NCI-H1417 (cell line): ENCODE measurements at regions not wholly inside any gene's neighbourhood (a gene's known extent, or its start where the extent isn't known, plus 50 kb on each side); places are given as distances from the start of the nearest gene placed in this dataset.

Source experiments
- DNase-seq, 3 experiments: peaks; one replicate each; lab custom pipeline; 2025; lab: John Stamatoyannopoulos, UW

GRCh38 chr6:90807791-90808701 lies 221.2 kb upstream of the MAP3K7 start:
- DNase-seq, result no peak

GRCh38 chr6:90805619-90806155 lies 218.8 kb upstream of the MAP3K7 start:
- no peak for DNase-seq

DNA sequence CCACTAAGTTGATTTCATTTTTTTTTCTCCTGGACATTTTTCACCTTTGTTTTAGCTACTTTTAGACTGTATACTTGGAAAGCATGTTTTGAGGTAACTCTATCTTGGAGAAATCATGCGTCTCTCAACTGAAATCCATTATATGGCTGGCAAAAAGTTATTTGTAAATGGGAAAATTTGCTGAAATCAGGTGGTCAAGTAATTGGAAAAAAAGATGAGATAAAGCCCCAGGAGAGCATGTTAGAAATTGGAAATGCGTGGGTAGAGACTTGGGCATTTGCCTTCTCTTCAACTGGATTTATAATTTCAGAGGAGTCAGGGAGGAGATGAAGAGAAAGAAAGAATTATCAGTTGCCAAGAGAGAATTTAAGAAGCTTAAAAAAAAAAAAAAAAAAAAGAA lies 217.1 kb upstream of the MAP3K7 start:
- no peak for DNase-seq

GRCh38 chr6:90795078-90795477 lies 208.2 kb upstream of the MAP3K7 start:
- DNase-seq, result no peak

- DNase-seq, result no peak
Measured at GRCh38 chr6:90793771-90794170, 206.9 kb upstream of the MAP3K7 start.

GRCh38 chr6:90790696-90791095 lies 203.8 kb upstream of the MAP3K7 start:
- DNase-seq, result no peak

DNA sequence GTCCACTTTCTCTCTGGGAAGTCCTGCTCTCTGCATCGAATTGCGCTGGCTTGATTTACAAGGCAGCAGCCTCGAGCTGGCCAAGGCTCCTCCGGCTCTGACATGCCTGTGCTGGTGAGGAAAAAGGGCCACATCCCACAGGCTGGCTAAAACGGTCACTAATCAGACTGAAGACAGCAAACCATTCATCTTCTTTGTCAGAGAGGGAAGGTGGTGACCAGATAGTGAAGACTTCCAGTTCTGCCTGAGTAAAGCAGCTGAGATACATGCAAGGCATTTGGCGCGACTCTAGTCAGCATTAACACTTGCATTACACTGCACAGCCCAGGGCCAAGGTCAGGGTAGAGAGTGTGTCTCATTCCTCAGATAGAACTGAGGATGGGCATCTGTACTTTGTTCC lies 203.2 kb upstream of the MAP3K7 start:
- no peak for DNase-seq

DNA sequence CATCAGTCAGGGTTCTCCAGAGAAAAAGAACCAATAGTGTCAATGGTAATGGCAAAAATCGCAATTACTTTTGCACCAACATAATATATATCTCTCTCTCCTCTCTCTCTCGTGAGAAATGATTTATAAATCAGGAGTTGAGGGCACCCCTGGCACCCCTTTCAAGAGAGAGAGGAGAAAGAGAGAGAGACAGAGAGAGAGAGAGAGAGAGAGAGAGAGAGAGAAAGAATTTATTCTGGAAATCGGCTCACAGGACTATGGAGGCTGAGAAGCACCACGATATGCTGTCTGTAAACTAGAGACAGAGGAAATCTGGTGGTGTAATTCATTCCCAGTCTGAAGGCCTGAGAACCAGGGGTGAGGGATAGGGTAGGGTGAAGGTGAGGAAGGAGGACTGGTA lies 201.9 kb upstream of the MAP3K7 start:
- DNase-seq, result no peak

GRCh38 chr6:90787446-90787845 lies 200.6 kb upstream of the MAP3K7 start:
- DNase-seq, result peak in 1 of 3 experiments; percentile 9

- no peak for DNase-seq
Measured at GRCh38 chr6:90780778-90781177, 193.9 kb upstream of the MAP3K7 start.

DNA sequence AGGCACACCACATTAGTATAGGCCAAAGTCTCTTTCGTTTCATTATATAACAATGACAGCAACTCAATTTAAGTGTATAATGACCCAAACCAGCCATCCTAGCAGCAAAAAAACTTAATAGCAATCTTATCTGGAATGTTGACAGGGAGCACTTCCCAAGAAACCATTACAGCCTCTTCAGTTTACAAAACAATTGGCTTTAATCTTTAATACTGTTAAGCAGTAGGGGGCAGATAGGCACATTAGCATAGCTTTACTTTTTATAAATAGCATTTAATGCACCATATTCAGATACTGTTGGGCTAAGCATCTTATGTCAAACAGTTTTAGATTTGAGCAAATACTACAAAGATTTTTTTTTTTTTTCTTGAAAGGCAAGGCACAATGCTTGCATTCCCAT lies 193.3 kb upstream of the MAP3K7 start:
- no peak for DNase-seq

DNA sequence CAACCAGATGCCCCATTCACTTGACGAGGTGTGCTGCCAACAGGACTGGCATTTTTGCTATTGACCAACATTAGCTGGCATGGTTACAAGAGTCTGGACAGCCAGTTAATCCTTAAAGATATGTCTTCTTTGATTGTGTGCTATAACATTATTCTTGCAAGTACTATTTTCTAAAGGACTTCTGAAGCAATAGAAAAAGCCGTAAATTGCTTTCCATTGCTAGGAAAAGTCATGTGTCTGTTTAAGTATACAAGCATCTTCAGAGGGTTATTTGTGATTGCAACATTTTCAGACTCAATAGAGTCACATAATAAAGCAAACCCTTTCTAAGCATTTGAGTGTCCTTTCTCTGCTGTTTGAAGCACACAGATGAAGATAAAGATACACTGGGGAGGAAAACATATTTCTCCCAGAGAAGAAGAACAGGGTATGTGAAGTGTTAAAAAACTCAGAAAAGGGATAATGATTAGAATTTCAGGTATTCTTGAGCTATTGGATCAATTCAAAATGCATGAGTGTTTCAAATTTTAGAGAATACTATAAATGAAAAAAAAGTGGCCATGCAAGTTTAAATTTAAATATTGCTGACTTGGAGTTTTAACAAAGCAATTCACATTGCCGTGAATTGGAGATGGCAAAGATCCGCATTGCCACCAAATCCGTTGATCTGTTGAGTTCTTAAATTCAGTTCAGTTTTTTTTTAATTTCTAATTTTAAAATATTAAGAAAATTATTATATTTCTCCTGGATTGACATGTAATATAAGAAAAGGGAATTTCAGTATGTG lies 191.7 kb upstream of the MAP3K7 start:
- DNase-seq, result no peak

DNA sequence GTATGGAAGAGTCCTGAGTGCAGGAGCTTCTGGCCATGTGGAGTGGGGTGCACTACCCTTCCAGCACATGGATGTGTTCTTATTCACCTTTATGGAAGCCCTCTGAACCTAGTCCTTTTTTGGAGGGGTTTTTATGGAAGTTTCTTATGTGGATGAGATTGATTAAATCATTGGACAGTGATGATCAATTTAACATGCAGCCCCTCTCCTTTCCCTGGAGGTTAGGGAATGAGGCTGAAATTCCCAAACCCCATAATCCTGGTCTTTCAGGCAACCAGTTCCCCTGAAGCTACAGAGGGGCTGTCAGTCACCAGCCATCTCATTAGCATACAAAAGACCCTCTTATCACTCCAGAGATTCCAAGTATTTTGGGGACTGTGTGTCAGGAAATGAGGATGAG lies 183.9 kb upstream of the MAP3K7 start:
- no peak for DNase-seq

GRCh38 chr6:90765895-90766294 lies 179.0 kb upstream of the MAP3K7 start:
- DNase-seq, result peak in 2 of 3 experiments; percentile 65 to 94

DNA sequence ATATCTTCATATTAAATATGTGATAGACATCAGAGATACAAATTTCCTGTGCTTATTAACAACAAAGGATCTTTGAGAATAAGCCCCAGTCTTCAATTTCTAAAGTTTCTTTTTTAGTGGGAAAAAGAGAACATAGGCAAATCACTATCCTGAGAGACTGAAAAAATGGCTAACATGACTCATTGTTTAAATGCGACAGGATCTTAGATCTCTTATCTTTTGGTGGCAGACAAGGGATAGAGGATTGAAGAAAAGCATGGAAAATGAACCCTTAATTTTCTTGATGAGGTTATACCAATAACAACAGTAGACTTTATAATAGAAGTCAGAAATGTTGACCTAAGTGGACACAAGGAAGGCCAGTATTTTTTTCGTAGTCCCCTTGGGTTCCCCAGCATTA lies 178.6 kb upstream of the MAP3K7 start:
- no peak for DNase-seq

DNA sequence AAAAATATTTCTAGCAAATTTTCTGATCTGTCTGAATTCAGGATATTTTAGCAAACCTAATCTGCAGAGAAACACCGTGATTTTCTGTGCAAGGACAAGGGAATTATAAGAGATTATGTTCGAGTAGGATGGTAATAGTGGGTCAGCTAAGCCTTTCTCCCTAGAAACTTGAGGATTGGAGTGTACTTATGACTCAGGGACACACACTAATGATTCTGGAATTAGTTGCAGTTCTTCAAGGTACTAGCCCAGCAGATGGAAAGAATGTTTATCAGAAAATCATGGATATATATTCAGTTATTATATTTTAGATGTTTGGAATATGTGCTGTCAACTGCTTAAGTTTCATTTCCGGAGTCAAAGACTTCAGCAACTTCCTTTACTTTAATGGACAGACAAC lies 177.1 kb upstream of the MAP3K7 start:
- DNase-seq, result no peak

GRCh38 chr6:90759664-90760063 lies 172.8 kb upstream of the MAP3K7 start:
- DNase-seq, result no peak

DNA sequence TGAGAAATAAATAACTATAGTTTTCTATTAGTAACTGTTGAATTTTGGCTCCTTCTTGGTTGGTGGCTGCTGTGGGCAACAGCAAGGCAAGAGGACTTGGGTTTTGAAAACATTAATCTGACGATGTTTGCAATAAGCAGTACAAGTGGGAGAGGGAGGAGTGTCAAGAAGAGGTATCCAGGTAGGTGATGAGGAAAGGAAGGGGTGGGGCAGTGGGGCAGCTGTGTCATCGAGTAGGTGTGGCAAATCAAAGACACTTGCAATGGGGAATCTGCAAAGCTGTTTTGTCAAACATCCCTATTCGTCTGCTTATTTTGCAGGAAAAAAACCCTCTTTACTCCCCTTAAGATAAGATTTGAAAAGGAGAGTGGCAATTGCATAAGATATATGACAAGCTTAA lies 171.9 kb upstream of the MAP3K7 start:
- DNase-seq, result no peak

DNA sequence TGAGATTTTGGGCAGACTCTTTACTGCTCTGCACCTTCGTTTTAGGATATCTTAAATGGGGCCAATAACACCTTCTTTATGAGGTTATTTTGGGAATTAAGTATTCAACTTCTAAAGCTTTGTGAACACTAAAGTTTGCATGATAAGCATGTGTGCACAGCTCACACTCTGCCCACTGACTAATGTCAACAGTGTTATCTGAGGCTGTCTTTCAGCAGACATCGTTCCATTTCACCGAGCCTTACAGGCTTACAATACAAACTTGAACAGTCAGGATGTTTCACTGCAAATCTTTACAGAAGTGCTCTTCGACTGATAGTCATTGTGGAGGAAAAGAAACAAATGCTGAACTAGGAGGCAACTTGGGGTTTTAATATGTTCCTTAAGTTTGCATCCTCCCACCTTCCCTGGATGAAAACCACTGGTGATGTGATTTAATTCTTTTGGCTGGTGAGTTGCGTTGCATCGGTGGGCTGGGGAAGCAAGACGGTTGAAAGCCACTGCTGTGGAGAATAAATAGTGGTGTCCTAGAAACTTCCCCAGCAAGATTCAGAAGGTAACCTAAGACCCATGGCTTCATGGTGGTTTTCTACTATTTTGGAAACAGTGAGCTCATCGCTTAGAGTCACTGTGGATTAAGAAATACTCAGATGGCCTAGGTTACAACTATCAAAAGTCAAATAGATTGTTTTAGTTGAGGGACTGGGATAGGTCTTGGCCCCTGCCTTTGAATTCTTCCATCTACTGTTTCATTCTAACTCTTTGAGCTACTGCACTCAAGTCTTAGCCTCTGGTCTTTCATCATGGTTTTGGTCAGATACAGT lies 167.2 kb upstream of the MAP3K7 start:
- DNase-seq, result no peak

DNA sequence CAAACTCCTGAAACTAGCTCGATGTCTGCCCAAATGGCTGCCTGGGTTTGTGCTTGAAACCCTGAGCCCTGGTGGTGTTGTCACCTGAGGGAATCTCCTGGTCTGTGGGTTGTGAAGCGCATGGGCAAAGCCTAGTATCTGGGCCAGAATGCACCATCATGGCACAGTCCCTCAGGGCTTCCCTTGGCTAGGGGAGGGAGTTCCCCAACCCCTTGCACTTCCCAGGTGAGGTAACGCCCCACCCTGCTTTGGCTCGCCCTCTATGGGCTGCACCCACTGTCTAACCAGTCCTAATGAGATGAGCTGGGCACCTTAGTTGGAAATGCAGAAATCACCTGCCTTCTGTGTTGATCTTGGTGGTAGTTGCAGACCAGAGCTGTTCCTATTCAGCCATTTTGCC lies 152.9 kb upstream of the MAP3K7 start:
- DNase-seq, result no peak

DNA sequence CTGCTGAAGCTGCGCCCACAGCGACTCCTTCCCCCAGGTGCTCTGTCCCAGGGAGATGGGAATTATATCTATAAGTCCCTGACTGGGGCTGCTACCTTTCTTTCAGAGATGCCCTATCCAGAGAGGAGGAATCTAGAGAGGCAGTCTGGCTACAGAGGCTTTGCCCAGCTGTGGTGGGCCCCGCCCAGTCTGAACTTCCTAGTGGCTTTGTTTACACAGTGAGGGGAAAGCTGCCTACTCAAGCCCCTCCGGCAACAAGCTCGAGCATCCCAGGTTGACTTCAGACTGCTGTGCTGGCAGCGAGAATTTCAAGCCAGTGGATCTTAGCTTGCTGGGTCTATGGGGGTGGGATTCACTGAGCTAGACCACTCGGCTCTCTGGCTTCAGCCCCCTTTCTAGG lies 152.5 kb upstream of the MAP3K7 start:
- peak in 2 of 3 experiments; percentile 11 to 41 for DNase-seq

DNA sequence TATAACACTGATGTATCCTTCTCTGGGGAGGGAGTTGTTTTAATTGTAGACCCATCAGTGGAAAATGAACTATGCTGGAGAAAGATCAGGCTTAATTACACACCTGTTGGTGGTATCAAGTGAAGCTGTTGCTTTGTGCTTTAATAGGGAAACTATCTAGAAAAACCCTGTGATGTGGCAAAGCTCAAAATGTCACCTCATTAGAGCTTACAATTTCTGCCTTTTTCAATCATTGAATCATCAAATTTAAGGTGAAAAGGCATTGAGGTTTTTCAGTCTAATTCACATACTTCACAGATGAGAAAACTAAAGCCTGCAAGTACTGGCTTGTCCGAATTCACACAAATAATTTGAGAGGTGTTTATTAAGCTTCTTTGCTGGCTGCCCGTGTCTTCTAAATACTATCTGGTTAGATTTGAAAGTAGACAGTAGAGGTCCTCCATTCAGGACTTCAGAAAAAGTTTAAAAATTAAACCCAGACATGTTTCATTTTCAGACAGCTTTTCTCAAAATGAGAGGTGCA lies 143.3 kb upstream of the MAP3K7 start:
- DNase-seq, result no peak
